ENCODE measurements at regions not wholly inside any gene's neighbourhood (a gene's known extent, or its start where the extent isn't known, plus 50 kb on each side); places are given as distances from the start of the nearest gene placed in this dataset.
A peak's percentile ranks its signal among the peaks of the same experiment; 100 is the strongest.

- H3K4me3 ChIP-seq = no peak overlapping the region
- H3K9me3 ChIP-seq (replicated peaks in 1 of 3) = no peaks in the 10 kb centered on the region
- no peak for TF ChIP-seq POLR2A (IDR thresholded peaks at IDR 0.05)
- TF ChIP-seq CTCF (IDR thresholded peaks at IDR 0.05) = no peak
- H3K36me3 ChIP-seq (replicated peaks in 1 of 2) = no peaks in the 10 kb centered on the region
- no peak overlapping the region for H3K27ac ChIP-seq
- peaks cover 10% of the 10 kb centered on the region for H3K27me3 ChIP-seq
- intact Hi-C loops (cut with DNase I) = no loop called here
- 67 to 78% (median 74%) methylated on average over 6 to 7 of the region's 7 CpGs for WGBS, 4 donors
- no peaks in the 10 kb centered on the region for H3K4me1 ChIP-seq (replicated peaks in 1 of 2)
- DNase-seq = peak in 1 of 7 donors; percentile 7
These were observed 163.8 kb downstream of the BRD1 start for GRCh38 chr22:49663823-49664222.

DNA sequence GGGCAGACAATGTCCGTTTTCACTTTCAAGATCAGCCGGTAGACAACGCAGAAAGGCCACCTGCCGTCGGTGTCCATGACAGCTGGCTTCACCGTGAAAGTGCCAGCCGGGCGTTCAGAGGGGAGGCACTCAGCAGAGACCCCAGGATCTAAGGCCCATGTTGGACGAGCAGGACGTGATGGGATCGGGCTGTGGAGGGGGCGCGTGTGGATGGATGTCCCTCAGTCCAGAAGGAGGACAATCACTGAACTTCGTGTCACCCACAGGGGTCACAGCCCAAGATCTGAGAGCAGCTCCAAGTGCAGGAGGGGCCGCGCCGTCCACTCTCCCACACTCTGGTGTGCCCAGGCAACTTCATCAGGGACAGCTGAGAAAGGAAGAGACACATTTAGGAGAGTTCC is 164.4 kb downstream of the BRD1 start:
- peak in 1 of 7 donors; percentile 9 for DNase-seq
- Histone ChIP-seq H3K27ac (no peak overlapping the region), H3K4me3 (no peak overlapping the region), H3K27me3 (peaks cover 8% of the 10 kb centered on the region), H3K4me1 (replicated peaks in 1 of 2) (no peaks in the 10 kb centered on the region), H3K9me3 (replicated peaks in 1 of 3) (no peaks in the 10 kb centered on the region), H3K36me3 (replicated peaks in 1 of 2) (no peaks in the 10 kb centered on the region)
- TF ChIP-seq POLR2A (IDR thresholded peaks at IDR 0.05) (no peak), CTCF (IDR thresholded peaks at IDR 0.05) (no peak)
- WGBS, 4 donors = 78 to 96% (median 85%) methylated on average over 8 to 17 of the region's 17 CpGs
- intact Hi-C loops (cut with DNase I) = no loop called here

GRCh38 chr22:49662681-49663080 is 165.0 kb downstream of the BRD1 start:
- Histone ChIP-seq H3K9me3 (replicated peaks in 1 of 3) (no peaks in the 10 kb centered on the region), H3K27me3 (peaks cover 8% of the 10 kb centered on the region), H3K27ac (no peak overlapping the region), H3K4me1 (replicated peaks in 1 of 2) (no peaks in the 10 kb centered on the region), H3K36me3 (replicated peaks in 1 of 2) (no peaks in the 10 kb centered on the region), H3K4me3 (no peak overlapping the region)
- intact Hi-C loops (cut with DNase I) = no loop called here
- 70 to 78% (median 77%) methylated on average over 16 to 18 of the region's 18 CpGs for WGBS, 4 donors
- peak in 1 of 7 donors; percentile 5 for DNase-seq
- no peak for TF ChIP-seq POLR2A (IDR thresholded peaks at IDR 0.05)
- no peak for TF ChIP-seq CTCF (IDR thresholded peaks at IDR 0.05)

- Histone ChIP-seq H3K9me3 (replicated peaks in 1 of 3) (no peaks in the 10 kb centered on the region), H3K27ac (no peak overlapping the region), H3K27me3 (peaks cover 8% of the 10 kb centered on the region), H3K4me1 (replicated peaks in 1 of 2) (no peaks in the 10 kb centered on the region), H3K36me3 (replicated peaks in 1 of 2) (no peaks in the 10 kb centered on the region), H3K4me3 (no peak overlapping the region)
- TF ChIP-seq CTCF (IDR thresholded peaks at IDR 0.05) (no peak), POLR2A (IDR thresholded peaks at IDR 0.05) (no peak)
- peak in 1 of 7 donors; percentile 13 for DNase-seq
- intact Hi-C loops (cut with DNase I) = no loop called here
- WGBS, 4 donors = 77 to 82% (median 80%) methylated on average over 22 to 40 of the region's 40 CpGs
These were observed 166.6 kb downstream of the BRD1 start for GRCh38 chr22:49660794-49661781.

All from adrenal gland (tissue), 9 donors.